ENCODE measurements at regions not wholly inside any gene's neighbourhood (a gene's known extent, or its start where the extent isn't known, plus 50 kb on each side); places are given as distances from the start of the nearest gene placed in this dataset.

- DNase-seq (ENCODE audit: low read depth in 2 of 3, low spot score in 1 of 3) = no peak
These were observed 122.2 kb downstream of the ACTL8 start for GRCh38 chr1:17877316-17877715.

- no peak for DNase-seq (ENCODE audit: low read depth in 2 of 3, low spot score in 1 of 3)
These were observed 122.8 kb downstream of the ACTL8 start for GRCh38 chr1:17877896-17878295.

- DNase-seq (ENCODE audit: low read depth in 2 of 3, low spot score in 1 of 3) = no peak
These were observed 123.7 kb downstream of the ACTL8 start for GRCh38 chr1:17878837-17879236.

GRCh38 chr1:17880449-17880848 is 125.3 kb downstream of the ACTL8 start:
- no peak for DNase-seq (ENCODE audit: low read depth in 2 of 3, low spot score in 1 of 3)

- DNase-seq (ENCODE audit: low read depth in 2 of 3, low spot score in 1 of 3) = no peak
These were observed 126.6 kb downstream of the ACTL8 start for GRCh38 chr1:17881761-17882160.

- DNase-seq (ENCODE audit: low read depth in 2 of 3, low spot score in 1 of 3) = no peak
These were observed 128.0 kb downstream of the ACTL8 start for GRCh38 chr1:17883136-17883535.

- DNase-seq (ENCODE audit: low read depth in 2 of 3, low spot score in 1 of 3) = no peak
These were observed 128.7 kb downstream of the ACTL8 start for GRCh38 chr1:17883662-17884395.

GRCh38 chr1:17885663-17886320 is 130.7 kb downstream of the ACTL8 start:
- DNase-seq (ENCODE audit: low read depth in 2 of 3, low spot score in 1 of 3) = no peak

- DNase-seq (ENCODE audit: low read depth in 2 of 3, low spot score in 1 of 3) = no peak
These were observed 131.3 kb downstream of the ACTL8 start for GRCh38 chr1:17886386-17886785.

GRCh38 chr1:17886838-17887441 is 131.8 kb downstream of the ACTL8 start:
- no peak for DNase-seq (ENCODE audit: low read depth in 2 of 3, low spot score in 1 of 3)

GRCh38 chr1:17887661-17888371 is 132.7 kb downstream of the ACTL8 start:
- no peak for DNase-seq (ENCODE audit: low read depth in 2 of 3, low spot score in 1 of 3)

- no peak for DNase-seq (ENCODE audit: low read depth in 2 of 3, low spot score in 1 of 3)
These were observed 135.1 kb downstream of the ACTL8 start for GRCh38 chr1:17890056-17890814.

GRCh38 chr1:17890815-17891191 is 135.7 kb downstream of the ACTL8 start:
- DNase-seq (ENCODE audit: low read depth in 2 of 3, low spot score in 1 of 3) = no peak

GRCh38 chr1:17891205-17892110 is 136.3 kb downstream of the ACTL8 start:
- DNase-seq (ENCODE audit: low read depth in 2 of 3, low spot score in 1 of 3) = no peak

- no peak for DNase-seq (ENCODE audit: low read depth in 2 of 3, low spot score in 1 of 3)
These were observed 137.1 kb downstream of the ACTL8 start for GRCh38 chr1:17892225-17892624.

- DNase-seq (ENCODE audit: low read depth in 2 of 3, low spot score in 1 of 3) = no peak
These were observed 137.7 kb downstream of the ACTL8 start for GRCh38 chr1:17892851-17893250.

- no peak for DNase-seq (ENCODE audit: low read depth in 2 of 3, low spot score in 1 of 3)
These were observed 138.9 kb downstream of the ACTL8 start for GRCh38 chr1:17893891-17894631.

GRCh38 chr1:17895401-17895800 is 140.3 kb downstream of the ACTL8 start:
- DNase-seq (ENCODE audit: low read depth in 2 of 3, low spot score in 1 of 3) = no peak

GRCh38 chr1:17895986-17896385 is 140.9 kb downstream of the ACTL8 start:
- no peak for DNase-seq (ENCODE audit: low read depth in 2 of 3, low spot score in 1 of 3)
